ENCODE measurements at regions not wholly inside any gene's neighbourhood (a gene's known extent, or its start where the extent isn't known, plus 50 kb on each side); places are given as distances from the start of the nearest gene placed in this dataset.

GRCh38 chr15:45751629-45752028 lies 116.8 kb downstream of the SQOR start:
- TF ChIP-seq EP300 (IDR thresholded peaks at IDR 0.05) (no peak), POLR2A (IDR thresholded peaks at IDR 0.05) (no peak), CTCF (IDR thresholded peaks at IDR 0.05) (no peak)
